ENCODE measurements at regions not wholly inside any gene's neighbourhood (a gene's known extent, or its start where the extent isn't known, plus 50 kb on each side); places are given as distances from the start of the nearest gene placed in this dataset.

DNA sequence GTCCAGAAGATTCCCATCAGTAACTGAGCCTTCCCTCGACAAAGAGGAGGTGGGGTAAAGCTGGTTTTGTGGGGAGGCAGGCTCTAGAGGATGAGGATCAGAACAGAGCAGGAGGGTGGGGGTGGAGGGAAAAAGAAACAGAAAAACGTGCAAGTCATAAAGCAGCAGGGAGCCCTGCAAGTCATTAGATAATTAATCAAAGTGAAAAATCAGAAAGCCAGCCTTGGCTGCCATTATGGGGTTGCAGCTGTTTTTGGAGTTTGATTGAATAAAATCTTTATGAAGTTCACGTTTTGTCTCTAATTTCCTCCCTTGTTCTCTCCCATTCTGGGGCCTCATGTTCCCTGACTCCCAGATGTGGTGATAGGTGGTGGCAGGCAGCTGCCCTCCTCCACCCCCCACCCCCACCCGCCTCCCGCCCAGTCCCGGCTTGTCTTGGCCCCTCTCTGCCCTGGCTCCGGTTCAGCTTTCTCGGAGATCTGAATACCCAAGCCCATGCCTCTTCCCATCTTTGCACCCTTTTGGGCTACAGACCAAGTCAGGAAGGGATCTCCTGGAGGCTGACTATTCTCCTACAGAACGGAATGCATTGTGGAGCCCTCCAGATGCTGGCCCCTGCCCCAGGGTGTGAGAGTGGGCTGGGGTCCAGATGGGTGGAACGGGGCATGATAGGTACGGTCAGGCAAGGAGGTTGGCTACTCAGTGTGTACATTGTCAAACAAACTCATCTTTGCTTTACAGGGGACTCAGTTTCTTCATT lies 141.8 kb downstream of the CDC5L start:
- Histone ChIP-seq H3K4me3 (ENCODE audit: low read length in 2 of 2) (no peak overlapping the region), H3K9me3 (ENCODE audit: control insufficient read depth in 2 of 2, insufficient read depth in 1 of 2, low read length in 1 of 2) (no peaks in the 10 kb centered on the region), H3K36me3 (ENCODE audit: control insufficient read depth in 2 of 2, insufficient read depth in 2 of 2, low read length in 1 of 2) (no peaks in the 10 kb centered on the region), H3K27ac (ENCODE audit: low read depth in 1 of 2, low read length in 1 of 2) (no peak overlapping the region), H3K27me3 (ENCODE audit: control insufficient read depth in 2 of 2, insufficient read depth in 1 of 2, low read length in 1 of 2) (no peaks in the 10 kb centered on the region), H3K4me1 (ENCODE audit: control insufficient read depth in 2 of 2, insufficient read depth in 2 of 2, low read length in 2 of 2) (peaks cover 11 to 29% of the 10 kb centered on the region in 2 donors)
- no peak for DNase-seq (ENCODE audit: low read depth in 6 of 9, low spot score in 9 of 9)
- WGBS = 84% methylated on average over 11 of the region's 11 CpGs

DNA sequence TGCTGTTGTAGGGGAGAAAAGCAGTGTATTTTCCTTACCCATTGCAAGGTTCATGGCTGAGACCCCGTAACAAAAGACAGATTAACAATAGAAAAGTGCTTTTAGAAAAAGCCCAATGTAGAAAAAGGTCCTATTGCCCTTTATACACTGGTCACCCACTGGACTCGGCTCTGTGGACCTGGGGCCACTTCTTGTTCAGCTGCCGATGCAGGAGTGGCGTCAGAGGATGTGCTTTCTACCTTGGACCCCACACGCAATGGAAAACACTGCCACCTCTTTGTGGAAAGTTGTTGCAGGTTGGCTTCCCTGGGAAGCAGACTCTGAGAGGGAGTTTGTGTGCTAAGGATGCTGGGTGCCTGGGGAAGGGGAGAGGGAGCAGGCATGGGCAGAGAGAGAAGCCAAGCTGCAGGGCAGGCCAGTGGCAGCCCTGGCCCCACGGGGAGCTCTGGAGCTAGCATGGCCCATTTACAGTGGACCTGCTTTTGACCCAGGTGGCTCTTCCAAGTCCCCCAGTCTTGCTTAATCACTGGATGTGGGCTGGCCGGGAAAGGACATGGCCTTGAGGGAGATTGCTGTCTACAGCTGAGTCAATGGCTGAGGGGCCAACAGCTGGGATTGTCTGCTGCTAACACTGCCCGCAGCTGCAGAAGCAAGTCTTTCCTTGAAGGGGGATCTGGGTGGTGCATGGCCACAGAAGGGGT lies 142.9 kb downstream of the CDC5L start:
- Histone ChIP-seq H3K27me3 (ENCODE audit: control insufficient read depth in 2 of 2, insufficient read depth in 1 of 2, low read length in 1 of 2) (no peaks in the 10 kb centered on the region), H3K4me3 (ENCODE audit: low read length in 2 of 2) (no peak overlapping the region), H3K9me3 (ENCODE audit: control insufficient read depth in 2 of 2, insufficient read depth in 1 of 2, low read length in 1 of 2) (no peaks in the 10 kb centered on the region), H3K4me1 (ENCODE audit: control insufficient read depth in 2 of 2, insufficient read depth in 2 of 2, low read length in 2 of 2) (peaks cover 4 to 20% of the 10 kb centered on the region in 2 donors), H3K36me3 (ENCODE audit: control insufficient read depth in 2 of 2, insufficient read depth in 2 of 2, low read length in 1 of 2) (no peaks in the 10 kb centered on the region), H3K27ac (ENCODE audit: low read depth in 1 of 2, low read length in 1 of 2) (no peak overlapping the region)
- DNase-seq (ENCODE audit: low read depth in 6 of 9, low spot score in 9 of 9) = no peak
- 98% methylated on average over 8 of the region's 8 CpGs for WGBS

DNA sequence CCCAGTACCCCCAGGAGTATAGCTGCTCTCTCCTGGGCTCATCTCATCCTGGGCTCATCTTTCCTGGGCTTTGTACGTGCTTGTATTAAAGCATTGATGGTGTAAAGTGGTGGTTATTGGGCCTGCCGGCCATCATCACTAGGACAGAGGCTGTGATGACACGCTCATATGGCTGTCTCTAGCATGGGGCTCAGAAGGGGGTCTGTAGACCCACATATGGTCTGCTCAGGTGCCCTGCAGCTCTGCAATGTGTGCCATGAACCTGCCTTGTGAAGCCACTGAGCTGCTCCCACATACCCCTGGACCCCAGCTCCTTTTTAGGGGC lies 143.4 kb downstream of the CDC5L start:
- no peak overlapping the region for H3K4me3 ChIP-seq (ENCODE audit: low read length in 2 of 2)
- no peak for DNase-seq (ENCODE audit: low read depth in 6 of 9, low spot score in 9 of 9)
- H3K36me3 ChIP-seq (ENCODE audit: control insufficient read depth in 2 of 2, insufficient read depth in 2 of 2, low read length in 1 of 2) = no peaks in the 10 kb centered on the region
- H3K27me3 ChIP-seq (ENCODE audit: control insufficient read depth in 2 of 2, insufficient read depth in 1 of 2, low read length in 1 of 2) = no peaks in the 10 kb centered on the region
- H3K9me3 ChIP-seq (ENCODE audit: control insufficient read depth in 2 of 2, insufficient read depth in 1 of 2, low read length in 1 of 2) = no peaks in the 10 kb centered on the region
- WGBS = 96% methylated on average over 3 of the region's 3 CpGs
- H3K4me1 ChIP-seq (ENCODE audit: control insufficient read depth in 2 of 2, insufficient read depth in 2 of 2, low read length in 2 of 2) = peaks cover 4 to 17% of the 10 kb centered on the region in 2 donors
- no peak overlapping the region for H3K27ac ChIP-seq (ENCODE audit: low read depth in 1 of 2, low read length in 1 of 2)

DNA sequence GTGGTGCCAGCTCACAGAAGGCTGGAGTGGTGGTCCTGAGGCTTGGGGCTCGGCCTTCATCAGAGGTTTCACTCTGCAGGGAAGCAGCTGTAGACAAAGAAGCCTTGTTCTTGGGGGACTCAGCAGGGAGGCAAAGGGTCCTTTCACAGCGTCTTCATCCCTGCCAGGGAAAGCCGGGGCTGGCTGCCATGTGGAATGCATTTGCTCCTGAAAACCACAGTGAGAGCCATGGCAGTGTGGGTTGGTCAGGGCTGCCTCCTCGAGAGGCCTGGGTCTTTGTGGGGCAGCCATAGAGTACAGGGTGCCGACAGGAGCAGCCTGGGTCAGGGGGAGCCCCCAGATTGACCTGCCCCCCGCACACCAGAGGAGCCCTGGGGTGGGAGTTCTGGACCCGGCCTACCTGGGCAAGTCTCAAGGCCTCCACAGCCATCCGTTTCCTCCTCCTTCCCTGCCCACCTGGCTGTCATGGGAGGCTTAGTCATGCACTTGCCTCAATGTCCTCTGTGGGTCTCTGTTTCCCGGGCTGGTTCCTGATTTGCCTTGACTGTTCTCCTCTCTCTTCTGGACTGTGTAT lies 144.0 kb downstream of the CDC5L start:
- H3K27me3 ChIP-seq (ENCODE audit: control insufficient read depth in 2 of 2, insufficient read depth in 1 of 2, low read length in 1 of 2) = no peaks in the 10 kb centered on the region
- no peak overlapping the region for H3K4me3 ChIP-seq (ENCODE audit: low read length in 2 of 2)
- 95% methylated on average over 9 of the region's 9 CpGs for WGBS
- H3K27ac ChIP-seq (ENCODE audit: low read depth in 1 of 2, low read length in 1 of 2) = no peak overlapping the region
- no peak for DNase-seq (ENCODE audit: low read depth in 6 of 9, low spot score in 9 of 9)
- H3K36me3 ChIP-seq (ENCODE audit: control insufficient read depth in 2 of 2, insufficient read depth in 2 of 2, low read length in 1 of 2) = no peaks in the 10 kb centered on the region
- H3K9me3 ChIP-seq (ENCODE audit: control insufficient read depth in 2 of 2, insufficient read depth in 1 of 2, low read length in 1 of 2) = no peaks in the 10 kb centered on the region
- H3K4me1 ChIP-seq (ENCODE audit: control insufficient read depth in 2 of 2, insufficient read depth in 2 of 2, low read length in 2 of 2) = peaks cover 4 to 17% of the 10 kb centered on the region in 2 donors

DNA sequence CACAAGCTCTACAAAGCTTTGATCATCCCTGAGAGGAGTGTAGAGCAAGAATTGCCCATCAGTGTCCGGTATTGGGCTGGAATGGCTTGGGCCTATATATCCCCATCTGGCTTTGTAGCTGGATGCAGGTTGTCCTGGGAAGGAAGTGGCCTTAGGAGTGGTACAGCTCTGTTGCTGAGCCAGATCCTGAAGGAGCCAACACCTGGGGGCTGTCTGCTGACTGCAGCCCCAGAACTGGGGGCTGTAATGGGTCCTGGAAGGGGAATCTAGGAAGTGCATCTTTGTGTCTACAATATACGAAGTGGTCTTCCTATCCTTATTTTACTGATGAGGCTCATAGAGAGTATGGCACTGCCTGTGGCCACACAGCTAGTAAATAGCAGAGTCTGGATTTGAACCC lies 145.9 kb downstream of the CDC5L start:
- WGBS = 95% methylated on average over 2 of the region's 2 CpGs
- H3K4me1 ChIP-seq (ENCODE audit: control insufficient read depth in 2 of 2, insufficient read depth in 2 of 2, low read length in 2 of 2) = no peaks in the 10 kb centered on the region
- H3K36me3 ChIP-seq (ENCODE audit: control insufficient read depth in 2 of 2, insufficient read depth in 2 of 2, low read length in 1 of 2) = no peaks in the 10 kb centered on the region
- H3K9me3 ChIP-seq (ENCODE audit: control insufficient read depth in 2 of 2, insufficient read depth in 1 of 2, low read length in 1 of 2) = no peaks in the 10 kb centered on the region
- no peak overlapping the region for H3K27ac ChIP-seq (ENCODE audit: low read depth in 1 of 2, low read length in 1 of 2)
- H3K4me3 ChIP-seq (ENCODE audit: low read length in 2 of 2) = no peak overlapping the region
- no peaks in the 10 kb centered on the region for H3K27me3 ChIP-seq (ENCODE audit: control insufficient read depth in 2 of 2, insufficient read depth in 1 of 2, low read length in 1 of 2)
- no peak for DNase-seq (ENCODE audit: low read depth in 6 of 9, low spot score in 9 of 9)

DNA sequence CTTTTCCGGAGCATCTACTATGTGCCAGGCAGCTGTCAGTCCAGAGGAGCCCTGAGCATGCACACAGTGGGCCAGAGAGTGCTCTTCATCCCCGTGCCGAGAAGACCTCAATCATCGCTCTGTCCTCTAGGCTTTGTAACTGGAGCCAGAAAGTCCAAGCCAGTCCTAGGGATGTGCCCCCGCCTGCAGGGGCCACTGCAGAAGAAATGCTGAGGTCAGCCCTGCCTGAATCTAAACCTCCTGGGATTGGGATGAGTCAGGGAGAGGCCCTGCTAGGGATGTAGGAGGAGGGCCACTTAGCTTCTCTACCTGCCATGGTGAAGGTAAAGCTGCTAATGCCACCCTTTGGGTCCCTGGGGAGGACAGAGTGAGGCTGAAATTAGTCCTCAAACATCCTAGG lies 146.8 kb downstream of the CDC5L start:
- no peak overlapping the region for H3K4me3 ChIP-seq (ENCODE audit: low read length in 2 of 2)
- H3K4me1 ChIP-seq (ENCODE audit: control insufficient read depth in 2 of 2, insufficient read depth in 2 of 2, low read length in 2 of 2) = no peaks in the 10 kb centered on the region
- H3K27ac ChIP-seq (ENCODE audit: low read depth in 1 of 2, low read length in 1 of 2) = no peak overlapping the region
- 95% methylated on average over 5 of the region's 5 CpGs for WGBS
- no peaks in the 10 kb centered on the region for H3K27me3 ChIP-seq (ENCODE audit: control insufficient read depth in 2 of 2, insufficient read depth in 1 of 2, low read length in 1 of 2)
- H3K36me3 ChIP-seq (ENCODE audit: control insufficient read depth in 2 of 2, insufficient read depth in 2 of 2, low read length in 1 of 2) = no peaks in the 10 kb centered on the region
- H3K9me3 ChIP-seq (ENCODE audit: control insufficient read depth in 2 of 2, insufficient read depth in 1 of 2, low read length in 1 of 2) = no peaks in the 10 kb centered on the region
- DNase-seq (ENCODE audit: low read depth in 6 of 9, low spot score in 9 of 9) = no peak

DNA sequence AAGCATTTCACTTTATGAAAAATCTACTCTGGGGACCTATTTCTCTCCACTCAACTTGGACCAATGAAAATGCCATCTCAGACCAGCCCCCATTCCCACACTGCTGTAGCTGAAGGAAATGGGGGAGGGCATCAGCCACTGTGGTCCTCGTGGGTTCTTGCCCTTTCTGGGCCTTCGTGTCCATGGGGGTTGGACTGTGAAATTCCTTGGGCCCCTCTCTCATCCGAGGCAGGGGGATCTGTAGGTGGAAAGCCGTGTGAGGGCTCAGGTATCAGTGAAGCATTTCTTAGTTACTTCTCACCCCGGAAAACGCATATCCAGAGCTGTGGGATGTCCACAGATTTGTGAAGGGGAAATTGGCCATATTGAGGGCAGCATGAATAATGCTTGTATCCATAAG lies 147.9 kb downstream of the CDC5L start:
- H3K27me3 ChIP-seq (ENCODE audit: control insufficient read depth in 2 of 2, insufficient read depth in 1 of 2, low read length in 1 of 2) = no peaks in the 10 kb centered on the region
- WGBS = 90% methylated on average over 6 of the region's 6 CpGs
- no peaks in the 10 kb centered on the region for H3K9me3 ChIP-seq (ENCODE audit: control insufficient read depth in 2 of 2, insufficient read depth in 1 of 2, low read length in 1 of 2)
- no peak for DNase-seq (ENCODE audit: low read depth in 6 of 9, low spot score in 9 of 9)
- no peaks in the 10 kb centered on the region for H3K4me1 ChIP-seq (ENCODE audit: control insufficient read depth in 2 of 2, insufficient read depth in 2 of 2, low read length in 2 of 2)
- no peak overlapping the region for H3K27ac ChIP-seq (ENCODE audit: low read depth in 1 of 2, low read length in 1 of 2)
- H3K36me3 ChIP-seq (ENCODE audit: control insufficient read depth in 2 of 2, insufficient read depth in 2 of 2, low read length in 1 of 2) = no peaks in the 10 kb centered on the region
- no peak overlapping the region for H3K4me3 ChIP-seq (ENCODE audit: low read length in 2 of 2)

DNA sequence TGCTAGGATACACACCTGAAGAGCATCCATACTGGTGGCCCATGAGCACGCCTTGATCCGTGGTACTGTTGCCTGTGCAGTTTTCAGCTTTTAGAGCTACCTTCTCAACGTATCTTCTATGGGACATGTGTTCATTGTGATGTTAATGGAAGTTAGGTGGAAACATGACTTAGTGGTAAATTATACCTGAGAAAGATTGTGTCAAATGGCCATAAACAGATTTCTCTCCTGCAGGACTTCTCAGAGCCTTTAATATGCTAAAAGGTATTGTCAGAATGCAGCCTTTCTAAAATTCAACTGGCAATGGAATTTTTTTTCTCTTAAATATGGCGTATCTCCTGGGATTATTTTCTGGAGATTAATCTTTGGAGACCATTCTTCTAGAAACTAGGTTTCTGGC lies 148.5 kb downstream of the CDC5L start:
- no peak for DNase-seq (ENCODE audit: low read depth in 6 of 9, low spot score in 9 of 9)
- H3K4me1 ChIP-seq (ENCODE audit: control insufficient read depth in 2 of 2, insufficient read depth in 2 of 2, low read length in 2 of 2) = no peaks in the 10 kb centered on the region
- H3K27me3 ChIP-seq (ENCODE audit: control insufficient read depth in 2 of 2, insufficient read depth in 1 of 2, low read length in 1 of 2) = no peaks in the 10 kb centered on the region
- no peak overlapping the region for H3K27ac ChIP-seq (ENCODE audit: low read depth in 1 of 2, low read length in 1 of 2)
- no peaks in the 10 kb centered on the region for H3K36me3 ChIP-seq (ENCODE audit: control insufficient read depth in 2 of 2, insufficient read depth in 2 of 2, low read length in 1 of 2)
- WGBS = over 99% methylated on average over 4 of the region's 4 CpGs
- no peak overlapping the region for H3K4me3 ChIP-seq (ENCODE audit: low read length in 2 of 2)
- no peaks in the 10 kb centered on the region for H3K9me3 ChIP-seq (ENCODE audit: control insufficient read depth in 2 of 2, insufficient read depth in 1 of 2, low read length in 1 of 2)

DNA sequence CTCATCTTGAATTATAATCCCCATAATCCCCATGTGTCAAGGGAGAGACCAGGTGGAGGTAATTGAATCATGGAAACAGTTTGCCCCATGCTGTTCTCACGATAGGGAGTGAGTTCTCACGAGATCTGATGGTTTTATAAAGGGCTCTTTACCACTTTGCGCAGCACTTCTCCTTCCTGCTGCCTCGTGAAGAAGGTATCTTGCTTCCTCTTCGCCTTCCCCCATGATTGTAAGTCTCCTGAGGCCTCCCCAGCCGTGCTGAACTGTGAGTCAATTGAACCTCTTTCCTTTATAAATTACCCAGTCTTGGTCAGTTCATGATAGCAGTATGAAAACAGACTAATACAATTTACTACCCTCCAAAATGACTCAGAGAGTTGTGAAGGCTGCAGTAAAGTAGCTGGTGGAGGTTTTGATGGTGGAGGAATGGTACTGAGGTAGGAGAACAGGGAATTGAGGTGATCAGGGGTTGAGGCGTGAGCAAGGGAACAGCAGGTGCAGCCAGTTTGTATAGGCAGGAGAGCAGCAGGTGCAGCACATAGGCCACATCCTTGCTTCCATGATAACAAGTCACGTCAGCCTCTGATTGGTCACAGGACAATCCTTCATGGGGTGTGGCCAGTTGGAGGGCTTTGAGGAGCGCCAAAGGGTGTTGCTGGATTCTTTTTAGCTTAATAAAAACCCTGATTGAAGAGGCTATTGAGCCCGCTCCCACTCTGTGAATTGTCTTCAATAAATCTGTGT lies 150.0 kb downstream of the CDC5L start:
- Histone ChIP-seq H3K27ac (ENCODE audit: low read depth in 1 of 2, low read length in 1 of 2) (no peak overlapping the region), H3K9me3 (ENCODE audit: control insufficient read depth in 2 of 2, insufficient read depth in 1 of 2, low read length in 1 of 2) (no peaks in the 10 kb centered on the region), H3K27me3 (ENCODE audit: control insufficient read depth in 2 of 2, insufficient read depth in 1 of 2, low read length in 1 of 2) (no peaks in the 10 kb centered on the region), H3K4me1 (ENCODE audit: control insufficient read depth in 2 of 2, insufficient read depth in 2 of 2, low read length in 2 of 2) (no peaks in the 10 kb centered on the region), H3K4me3 (ENCODE audit: low read length in 2 of 2) (no peak overlapping the region), H3K36me3 (ENCODE audit: control insufficient read depth in 2 of 2, insufficient read depth in 2 of 2, low read length in 1 of 2) (no peaks in the 10 kb centered on the region)
- no peak for DNase-seq (ENCODE audit: low read depth in 6 of 9, low spot score in 9 of 9)
- 87% methylated on average over 10 of the region's 10 CpGs for WGBS
